A673 (cell line): ENCODE measurements at regions not wholly inside any gene's neighbourhood (a gene's known extent, or its start where the extent isn't known, plus 50 kb on each side); places are given as distances from the start of the nearest gene placed in this dataset.
"Not testable (repeated sequence)": the region's sequence is repeated elsewhere in the genome, so short reads cannot be mapped to it uniquely, and the experiment has no call there.

Experiments
- BruUV-seq: library from RNA; stranded (reverse); fragments of 400-500 nt; replicated peaks from 2 replicates; lab custom pipeline; 2021; lab: Mats Ljungman, UMichigan
- CTCF ChIA-PET: fragments of 300-600 bp; sonication (Branson Sonifier 250); formaldehyde crosslinking; loops from one replicate; lab custom pipeline; 2022; ENCODE audit warnings: antibody characterized with exemption; lab: Charles Lee
- POLR2A ChIA-PET: fragments of 300-600 bp; sonication (Branson Sonifier 250); formaldehyde crosslinking; loops from one replicate; lab custom pipeline; 2022; ENCODE audit warnings: antibody characterized with exemption; ENCODE audit not compliant: low non-redundant PET; lab: Charles Lee
- DNase-seq: peaks from one replicate; pipeline ENCODE4 v3.0.0-alpha.2; 2015; ENCODE audit warnings: low spot score
- H3K27ac ChIP-seq: fragments of 200-600 bp; sonication (generic); 2 replicates; pipeline ENCODE4 v1.5.1; 2016; ENCODE audit warnings: mixed run types, low read depth, mild to moderate bottlenecking, mixed read lengths, antibody characterized with exemption, low read length; ENCODE audit not compliant: poor library complexity, severe bottlenecking
- H3K27me3 ChIP-seq: fragments of 200-600 bp; sonication (generic); replicated peaks from 2 replicates; pipeline ENCODE4 v1.6.1; 2017; ENCODE audit warnings: mixed run types, low read depth, mild to moderate bottlenecking, mixed read lengths, antibody characterized with exemption, low read length; ENCODE audit not compliant: insufficient read depth, poor library complexity
- H3K36me3 ChIP-seq: fragments of 200-600 bp; sonication (generic); 2 replicates; pipeline ENCODE4 v1.6.1; 2016; ENCODE audit warnings: mixed run types, mild to moderate bottlenecking, mixed read lengths, antibody characterized with exemption, low read length; ENCODE audit not compliant: insufficient read depth, poor library complexity, severe bottlenecking
- H3K4me1 ChIP-seq: fragments of 200-600 bp; sonication (generic); 2 replicates; pipeline ENCODE4 v1.6.1; 2017; ENCODE audit warnings: mixed run types, mild to moderate bottlenecking, mixed read lengths, antibody characterized with exemption, low read length; ENCODE audit not compliant: insufficient read depth, poor library complexity, severe bottlenecking
- H3K4me3 ChIP-seq: fragments of 200-600 bp; sonication (generic); 2 replicates; pipeline ENCODE4 v1.5.1; 2016; ENCODE audit warnings: low read depth, mixed run types, mild to moderate bottlenecking, mixed read lengths, low read length; ENCODE audit not compliant: poor library complexity, severe bottlenecking
- H3K9me3 ChIP-seq: fragments of 200-600 bp; sonication (generic); 2 replicates; pipeline ENCODE4 v1.6.1; 2016; ENCODE audit warnings: mixed run types, low read depth, mild to moderate bottlenecking, mixed read lengths, antibody characterized with exemption, low read length; ENCODE audit not compliant: poor library complexity, severe bottlenecking
- EZH2 ChIP-seq: fragments of 200-600 bp; sonication (generic); IDR thresholded peaks from 2 replicates; pipeline ENCODE4 v1.6.1; 2017; ENCODE audit warnings: borderline replicate concordance, low read depth, mild to moderate bottlenecking, mixed read lengths, antibody characterized with exemption, low read length; ENCODE audit not compliant: poor library complexity, severe bottlenecking
- intact Hi-C: fragments of 100-400 bp; cut with micrococcal nuclease; formaldehyde crosslinking; loops from one replicate; pipeline ENCODE4 v1.10.0; 2022; ENCODE audit not compliant: unreplicated experiment
- TF ChIP-seq, protein P1 (sequence below): fragments of 300-800, 200-600 bp; sonication (generic); conservative IDR thresholded peaks from 2 replicates; pipeline ENCODE4 v1.5.1; 2017; ENCODE audit warnings: low read depth, mild to moderate bottlenecking, antibody characterized with exemption, low read length, moderate library complexity, mixed read lengths

GRCh38 chr18:66377291-66377690 lies 226.6 kb downstream of the CDH19 start:
- DNase-seq = no peak
- intact Hi-C loops = no loop called here
- no peaks in the 10 kb centered on the region for H3K36me3 ChIP-seq
- no peak overlapping the region for H3K27ac ChIP-seq
- no peaks in the 10 kb centered on the region for H3K4me1 ChIP-seq
- H3K27me3 ChIP-seq = no peaks in the 10 kb centered on the region
- no peak for TF ChIP-seq EZH2
- TF ChIP-seq, protein P1, sequence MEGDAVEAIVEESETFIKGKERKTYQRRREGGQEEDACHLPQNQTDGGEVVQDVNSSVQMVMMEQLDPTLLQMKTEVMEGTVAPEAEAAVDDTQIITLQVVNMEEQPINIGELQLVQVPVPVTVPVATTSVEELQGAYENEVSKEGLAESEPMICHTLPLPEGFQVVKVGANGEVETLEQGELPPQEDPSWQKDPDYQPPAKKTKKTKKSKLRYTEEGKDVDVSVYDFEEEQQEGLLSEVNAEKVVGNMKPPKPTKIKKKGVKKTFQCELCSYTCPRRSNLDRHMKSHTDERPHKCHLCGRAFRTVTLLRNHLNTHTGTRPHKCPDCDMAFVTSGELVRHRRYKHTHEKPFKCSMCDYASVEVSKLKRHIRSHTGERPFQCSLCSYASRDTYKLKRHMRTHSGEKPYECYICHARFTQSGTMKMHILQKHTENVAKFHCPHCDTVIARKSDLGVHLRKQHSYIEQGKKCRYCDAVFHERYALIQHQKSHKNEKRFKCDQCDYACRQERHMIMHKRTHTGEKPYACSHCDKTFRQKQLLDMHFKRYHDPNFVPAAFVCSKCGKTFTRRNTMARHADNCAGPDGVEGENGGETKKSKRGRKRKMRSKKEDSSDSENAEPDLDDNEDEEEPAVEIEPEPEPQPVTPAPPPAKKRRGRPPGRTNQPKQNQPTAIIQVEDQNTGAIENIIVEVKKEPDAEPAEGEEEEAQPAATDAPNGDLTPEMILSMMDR = no peak
- no peak overlapping the region for H3K4me3 ChIP-seq
- CTCF ChIA-PET = no interaction called here
- POLR2A ChIA-PET = no interaction called here
- BruUV-seq = no TSS peak
- no peaks in the 10 kb centered on the region for H3K9me3 ChIP-seq

- BruUV-seq, H3K27ac ChIP-seq, POLR2A ChIA-PET, CTCF ChIA-PET, H3K4me1 ChIP-seq, intact Hi-C loops, DNase-seq, H3K27me3 ChIP-seq, H3K9me3 ChIP-seq, H3K36me3 ChIP-seq, H3K4me3 ChIP-seq: not testable (repeated sequence)
These were observed 228.5 kb downstream of the CDH19 start for GRCh38 chr18:66375391-66375790.

- BruUV-seq = no TSS peak
- H3K4me1 ChIP-seq = no peaks in the 10 kb centered on the region
- no peak overlapping the region for H3K27ac ChIP-seq
- intact Hi-C loops = no loop called here
- H3K27me3 ChIP-seq = no peaks in the 10 kb centered on the region
- TF ChIP-seq, protein P1 = no peak
- no peak for TF ChIP-seq EZH2
- ChIA-PET POLR2A (interaction anchor here (0.6 kb wide), 1 partner anchor 80 kb away, joined by 3 read pairs; no protein-coding TSS in a partner anchor), CTCF (no interaction called here)
- H3K36me3 ChIP-seq = no peaks in the 10 kb centered on the region
- no peak overlapping the region for H3K4me3 ChIP-seq
- DNase-seq = no peak
- no peaks in the 10 kb centered on the region for H3K9me3 ChIP-seq
These were observed 256.9 kb downstream of the CDH19 start for GRCh38 chr18:66346833-66347588.

DNA sequence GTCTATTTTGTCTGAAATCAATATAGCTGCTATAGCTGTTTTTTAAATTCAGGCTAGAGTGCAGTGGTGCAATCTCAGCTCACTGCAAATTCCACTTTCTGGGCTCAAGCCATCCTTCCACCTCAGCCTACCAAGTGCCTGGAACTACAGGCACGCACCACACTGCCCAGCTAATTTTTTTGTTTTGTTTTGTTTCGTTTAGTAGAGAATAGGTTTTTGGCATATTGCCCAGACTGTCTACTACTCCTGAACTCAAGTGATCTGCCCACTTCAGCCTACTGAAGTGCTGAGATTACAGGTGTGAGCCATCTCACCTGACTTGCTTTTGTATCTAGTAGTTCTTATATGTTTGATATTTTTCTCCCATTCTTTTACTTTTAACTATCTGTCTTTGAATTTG lies 259.7 kb downstream of the CDH19 start:
- POLR2A ChIA-PET = no interaction called here
- H3K27me3 ChIP-seq = no peaks in the 10 kb centered on the region
- no peaks in the 10 kb centered on the region for H3K4me1 ChIP-seq
- CTCF ChIA-PET = no interaction called here
- H3K36me3 ChIP-seq = no peaks in the 10 kb centered on the region
- no TSS peak for BruUV-seq
- TF ChIP-seq, protein P1 = no peak
- TF ChIP-seq EZH2 = no peak
- H3K9me3 ChIP-seq = no peaks in the 10 kb centered on the region
- no peak overlapping the region for H3K4me3 ChIP-seq
- intact Hi-C loops = no loop called here
- DNase-seq = no peak
- no peak overlapping the region for H3K27ac ChIP-seq
